ENCODE measurements at regions not wholly inside any gene's neighbourhood (a gene's known extent, or its start where the extent isn't known, plus 50 kb on each side); places are given as distances from the start of the nearest gene placed in this dataset.

GRCh38 chr4:123631786-123632692 lies 235.4 kb downstream of the SPRY1 start:
- H3K27me3 ChIP-seq (ENCODE audit: control insufficient read depth, insufficient read depth, low read length) = no peaks in the 10 kb centered on the region
- H3K4me3 ChIP-seq (ENCODE audit: low read depth, low read length) = no peak overlapping the region
- no peak for DNase-seq (ENCODE audit: low read depth)
- no peak for TF ChIP-seq CTCF (IDR thresholded peaks at IDR 0.05; ENCODE audit: insufficient read depth, low read length, poor library complexity, severe bottlenecking)
- H3K36me3 ChIP-seq (ENCODE audit: control insufficient read depth, insufficient read depth, low read length) = no peaks in the 10 kb centered on the region

GRCh38 chr4:123632693-123633030 lies 236.1 kb downstream of the SPRY1 start:
- DNase-seq (ENCODE audit: low read depth) = no peak
- no peaks in the 10 kb centered on the region for H3K36me3 ChIP-seq (ENCODE audit: control insufficient read depth, insufficient read depth, low read length)
- TF ChIP-seq CTCF (IDR thresholded peaks at IDR 0.05; ENCODE audit: insufficient read depth, low read length, poor library complexity, severe bottlenecking) = no peak
- H3K27me3 ChIP-seq (ENCODE audit: control insufficient read depth, insufficient read depth, low read length) = no peaks in the 10 kb centered on the region
- H3K4me3 ChIP-seq (ENCODE audit: low read depth, low read length) = no peak overlapping the region

- H3K27me3 ChIP-seq (ENCODE audit: control insufficient read depth, insufficient read depth, low read length) = no peaks in the 10 kb centered on the region
- no peak for DNase-seq (ENCODE audit: low read depth)
- TF ChIP-seq CTCF (IDR thresholded peaks at IDR 0.05; ENCODE audit: insufficient read depth, low read length, poor library complexity, severe bottlenecking) = no peak
- H3K36me3 ChIP-seq (ENCODE audit: control insufficient read depth, insufficient read depth, low read length) = no peaks in the 10 kb centered on the region
- no peak overlapping the region for H3K4me3 ChIP-seq (ENCODE audit: low read depth, low read length)
Measured at GRCh38 chr4:123638834-123639233, 242.2 kb downstream of the SPRY1 start.

- DNase-seq (ENCODE audit: low read depth) = no peak
- H3K4me3 ChIP-seq (ENCODE audit: low read depth, low read length) = no peak overlapping the region
- TF ChIP-seq CTCF (IDR thresholded peaks at IDR 0.05; ENCODE audit: insufficient read depth, low read length, poor library complexity, severe bottlenecking) = no peak
- H3K36me3 ChIP-seq (ENCODE audit: control insufficient read depth, insufficient read depth, low read length) = no peaks in the 10 kb centered on the region
- H3K27me3 ChIP-seq (ENCODE audit: control insufficient read depth, insufficient read depth, low read length) = no peaks in the 10 kb centered on the region
Measured at GRCh38 chr4:123640271-123640670, 243.7 kb downstream of the SPRY1 start.

- Histone ChIP-seq H3K27me3 (ENCODE audit: control insufficient read depth, insufficient read depth, low read length) (no peaks in the 10 kb centered on the region), H3K36me3 (ENCODE audit: control insufficient read depth, insufficient read depth, low read length) (no peaks in the 10 kb centered on the region), H3K4me3 (ENCODE audit: low read depth, low read length) (no peak overlapping the region)
- TF ChIP-seq CTCF (IDR thresholded peaks at IDR 0.05; ENCODE audit: insufficient read depth, low read length, poor library complexity, severe bottlenecking) = no peak
- no peak for DNase-seq (ENCODE audit: low read depth)
Measured at GRCh38 chr4:123640824-123641223, 244.2 kb downstream of the SPRY1 start.

- Histone ChIP-seq H3K4me3 (ENCODE audit: low read depth, low read length) (no peak overlapping the region), H3K27me3 (ENCODE audit: control insufficient read depth, insufficient read depth, low read length) (no peaks in the 10 kb centered on the region), H3K36me3 (ENCODE audit: control insufficient read depth, insufficient read depth, low read length) (no peaks in the 10 kb centered on the region)
- DNase-seq (ENCODE audit: low read depth) = no peak
- TF ChIP-seq CTCF (IDR thresholded peaks at IDR 0.05; ENCODE audit: insufficient read depth, low read length, poor library complexity, severe bottlenecking) = no peak
Measured at GRCh38 chr4:123643691-123644090, 247.1 kb downstream of the SPRY1 start.
